ENCODE measurements at regions not wholly inside any gene's neighbourhood (a gene's known extent, or its start where the extent isn't known, plus 50 kb on each side); places are given as distances from the start of the nearest gene placed in this dataset.

GRCh38 chr13:31910633-31911032 is 120.9 kb upstream of the FRY start:
- intact Hi-C loops (cut with DNase I; ENCODE audit: low total_unique reads) = loop anchor here (10.0 kb wide), 1 partner anchor 394 kb away; no protein-coding TSS in a partner anchor
- Histone ChIP-seq H3K4me1 (peaks cover 0 to 46% (median 8%) of the 10 kb centered on the region in 4 donors), H3K27me3 (no peaks in the 10 kb centered on the region), H3K27ac (no peak overlapping the region), H3K4me3 (no peak overlapping the region), H3K36me3 (no peaks in the 10 kb centered on the region), H3K9me3 (no peaks in the 10 kb centered on the region)
- WGBS, 5 donors = 91 to 100% (median 97%) methylated on average over 2 of the region's 2 CpGs
- DNase-seq = no peak
- TF ChIP-seq CTCF (IDR thresholded peaks at IDR 0.05) = no peak
- TF ChIP-seq POLR2A (IDR thresholded peaks at IDR 0.05) = no peak
- no peak for TF ChIP-seq EP300 (IDR thresholded peaks at IDR 0.05)
- TF ChIP-seq POLR2AphosphoS5 (IDR thresholded peaks at IDR 0.05) = no peak

- Histone ChIP-seq H3K27ac (no peak overlapping the region), H3K36me3 (no peaks in the 10 kb centered on the region), H3K4me3 (no peak overlapping the region), H3K9me3 (no peaks in the 10 kb centered on the region), H3K27me3 (no peaks in the 10 kb centered on the region), H3K4me1 (peaks cover 0 to 46% (median 8%) of the 10 kb centered on the region in 4 donors)
- 77 to 90% (median 88%) methylated on average over 2 of the region's 2 CpGs for WGBS, 5 donors
- no peak for TF ChIP-seq POLR2AphosphoS5 (IDR thresholded peaks at IDR 0.05)
- no peak for TF ChIP-seq POLR2A (IDR thresholded peaks at IDR 0.05)
- no peak for TF ChIP-seq CTCF (IDR thresholded peaks at IDR 0.05)
- TF ChIP-seq EP300 (IDR thresholded peaks at IDR 0.05) = no peak
- intact Hi-C loops (cut with DNase I; ENCODE audit: low total_unique reads) = loop anchor here (10.0 kb wide), 1 partner anchor 392 kb away; no protein-coding TSS in a partner anchor
- peak in 1 of 2 donors; percentile 20 for DNase-seq
Observed at GRCh38 chr13:31912647-31913401, 118.8 kb upstream of the FRY start.

GRCh38 chr13:31913459-31913858 is 118.1 kb upstream of the FRY start:
- Histone ChIP-seq H3K27me3 (no peaks in the 10 kb centered on the region), H3K27ac (no peak overlapping the region), H3K4me1 (peaks cover 0 to 43% (median 8%) of the 10 kb centered on the region in 4 donors), H3K9me3 (no peaks in the 10 kb centered on the region), H3K36me3 (no peaks in the 10 kb centered on the region), H3K4me3 (no peak overlapping the region)
- peak in 1 of 2 donors; percentile 33 for DNase-seq
- TF ChIP-seq CTCF (IDR thresholded peaks at IDR 0.05) = peak in 2 of 7 experiments; percentile 12 to 17
- no peak for TF ChIP-seq POLR2A (IDR thresholded peaks at IDR 0.05)
- 89 to 95% (median 90%) methylated on average over 2 of the region's 2 CpGs for WGBS, 5 donors
- intact Hi-C loops (cut with DNase I; ENCODE audit: low total_unique reads) = loop anchor here (10.0 kb wide), 1 partner anchor 391 kb away; no protein-coding TSS in a partner anchor

GRCh38 chr13:31914843-31915242 is 116.7 kb upstream of the FRY start:
- no peak for DNase-seq
- no peaks in the 10 kb centered on the region for H3K36me3 ChIP-seq
- intact Hi-C loops (cut with DNase I; ENCODE audit: low total_unique reads) = loop anchor here (10.0 kb wide), 1 partner anchor 390 kb away; no protein-coding TSS in a partner anchor
- WGBS, 5 donors = 91 to 98% (median 96%) methylated on average over 4 of the region's 4 CpGs
- H3K4me3 ChIP-seq = no peak overlapping the region
- no peaks in the 10 kb centered on the region for H3K27me3 ChIP-seq
- no peak for TF ChIP-seq POLR2A (IDR thresholded peaks at IDR 0.05)
- TF ChIP-seq EP300 (IDR thresholded peaks at IDR 0.05) = no peak
- TF ChIP-seq POLR2AphosphoS5 (IDR thresholded peaks at IDR 0.05) = no peak
- no peak for TF ChIP-seq CTCF (IDR thresholded peaks at IDR 0.05)
- H3K27ac ChIP-seq = no peak overlapping the region
- H3K4me1 ChIP-seq = peaks cover 0 to 29% (median 4%) of the 10 kb centered on the region in 4 donors
- H3K9me3 ChIP-seq = no peaks in the 10 kb centered on the region

Data from stomach (tissue), 8 donors.